ENCODE measurements at regions not wholly inside any gene's neighbourhood (a gene's known extent, or its start where the extent isn't known, plus 50 kb on each side); places are given as distances from the start of the nearest gene placed in this dataset.

- Histone ChIP-seq H3K36me3 (no peaks in the 10 kb centered on the region), H3K27ac (no peak overlapping the region), H3K4me1 (no peaks in the 10 kb centered on the region), H3K9me3 (no peaks in the 10 kb centered on the region), H3K4me3 (no peak overlapping the region), H3K27me3 (ENCODE audit: low read depth) (no peaks in the 10 kb centered on the region)
- ATAC-seq = peak; percentile 49 to 77
- TF ChIP-seq CTCF (IDR thresholded peaks at IDR 0.05) = no peak
- DNase-seq = no peak
- intact Hi-C loops (cut with DNase I) = no loop called here
Measured at GRCh38 chr7:52146871-52147634, 830.4 kb upstream of the COBL start.

- Histone ChIP-seq H3K9me3 (no peaks in the 10 kb centered on the region), H3K4me1 (no peaks in the 10 kb centered on the region), H3K36me3 (no peaks in the 10 kb centered on the region), H3K4me3 (no peak overlapping the region), H3K27me3 (ENCODE audit: low read depth) (no peaks in the 10 kb centered on the region), H3K27ac (no peak overlapping the region)
- no peak for ATAC-seq
- no peak for TF ChIP-seq CTCF (IDR thresholded peaks at IDR 0.05)
- intact Hi-C loops (cut with DNase I) = no loop called here
- DNase-seq = no peak
Measured at GRCh38 chr7:52143219-52143618, 826.6 kb upstream of the COBL start.

- no peaks in the 10 kb centered on the region for H3K4me1 ChIP-seq
- no peaks in the 10 kb centered on the region for H3K36me3 ChIP-seq
- no peak for DNase-seq
- no peak for TF ChIP-seq CTCF (IDR thresholded peaks at IDR 0.05)
- H3K4me3 ChIP-seq = no peak overlapping the region
- no peak overlapping the region for H3K27ac ChIP-seq
- H3K27me3 ChIP-seq (ENCODE audit: low read depth) = no peaks in the 10 kb centered on the region
- H3K9me3 ChIP-seq = no peaks in the 10 kb centered on the region
- no peak for ATAC-seq
- intact Hi-C loops (cut with DNase I) = no loop called here
Measured at GRCh38 chr7:52140851-52141250, 824.2 kb upstream of the COBL start.

DNA sequence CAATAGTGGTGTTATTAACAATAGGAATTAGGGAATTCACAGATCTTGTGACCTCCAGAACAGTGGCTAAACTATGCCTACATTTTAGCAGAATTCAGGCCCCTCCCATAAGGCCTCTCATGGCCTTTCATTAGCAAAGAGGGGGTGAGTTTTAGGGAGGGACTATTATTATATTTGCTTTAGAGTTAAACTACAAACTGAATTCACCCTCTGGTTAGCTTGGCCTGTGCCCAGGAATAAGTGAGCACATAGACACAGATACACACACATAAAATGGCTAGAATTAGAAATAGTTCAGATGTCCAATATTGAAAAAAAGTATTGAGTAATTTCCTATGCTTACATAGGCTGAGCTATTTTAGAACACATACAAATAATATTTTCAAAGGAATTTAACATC lies 818.8 kb upstream of the COBL start:
- TF ChIP-seq CTCF (IDR thresholded peaks at IDR 0.05) = no peak
- Histone ChIP-seq H3K27me3 (ENCODE audit: low read depth) (no peaks in the 10 kb centered on the region), H3K4me3 (no peak overlapping the region), H3K4me1 (no peaks in the 10 kb centered on the region), H3K27ac (no peak overlapping the region), H3K36me3 (no peaks in the 10 kb centered on the region), H3K9me3 (no peaks in the 10 kb centered on the region)
- intact Hi-C loops (cut with DNase I) = no loop called here
- ATAC-seq = no peak
- DNase-seq = no peak

DNA sequence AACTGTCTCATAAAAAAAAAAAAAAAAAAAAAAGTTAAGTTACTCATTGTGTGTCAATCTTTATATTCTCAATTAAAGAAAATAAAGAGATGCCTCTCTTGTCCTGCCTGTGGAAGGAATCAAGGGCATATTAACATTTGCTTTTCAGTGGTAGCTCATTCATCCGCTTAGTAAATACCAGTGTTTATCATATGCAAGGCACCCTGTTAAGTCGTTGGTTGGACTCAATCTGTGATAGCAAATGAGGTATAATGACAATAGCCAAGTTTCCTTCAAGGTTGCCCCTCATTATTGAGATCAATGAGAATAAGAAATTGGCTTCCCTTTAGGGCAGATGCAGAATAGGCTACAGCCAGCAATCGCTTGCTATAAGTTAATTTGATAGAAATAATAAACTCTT lies 812.7 kb upstream of the COBL start:
- no peak for TF ChIP-seq CTCF (IDR thresholded peaks at IDR 0.05)
- no peak overlapping the region for H3K4me3 ChIP-seq
- H3K27ac ChIP-seq = no peak overlapping the region
- ATAC-seq (no peak), DNase-seq (no peak)
- no peaks in the 10 kb centered on the region for H3K27me3 ChIP-seq (ENCODE audit: low read depth)
- no peaks in the 10 kb centered on the region for H3K36me3 ChIP-seq
- no peaks in the 10 kb centered on the region for H3K9me3 ChIP-seq
- intact Hi-C loops (cut with DNase I) = no loop called here
- H3K4me1 ChIP-seq = no peaks in the 10 kb centered on the region
